Prostate gland (tissue), 2 donors: ENCODE measurements at regions not wholly inside any gene's neighbourhood (a gene's known extent, or its start where the extent isn't known, plus 50 kb on each side); places are given as distances from the start of the nearest gene placed in this dataset.

Experiments used
- POLR2A ChIP-seq: fragments of 450-650 bp; IDR thresholded peaks from one replicate; pipeline ENCODE4 v1.6.1; 2016; ENCODE audit warnings: antibody characterized with exemption, mild to moderate bottlenecking
- POLR2AphosphoS5 ChIP-seq: sonication (generic); formaldehyde crosslinking; IDR thresholded peaks from one replicate; pipeline ENCODE4 v1.6.1; 2017; ENCODE audit warnings: antibody characterized with exemption
- TF ChIP-seq, protein P1 (sequence below), 4 experiments: fragments of 200-600 bp in 2 of 4; fragments of 450-650 bp in 2 of 4; sonication (generic) in 2 of 4; IDR thresholded peaks; 1 replicate in 3 of 4; 2 replicates in 1 of 4; pipeline ENCODE4 v1.5.1; 2016 to 2019; ENCODE audit warnings: antibody characterized with exemption in 4 of 4, mild to moderate bottlenecking in 2 of 4, moderate library complexity in 2 of 4

DNA sequence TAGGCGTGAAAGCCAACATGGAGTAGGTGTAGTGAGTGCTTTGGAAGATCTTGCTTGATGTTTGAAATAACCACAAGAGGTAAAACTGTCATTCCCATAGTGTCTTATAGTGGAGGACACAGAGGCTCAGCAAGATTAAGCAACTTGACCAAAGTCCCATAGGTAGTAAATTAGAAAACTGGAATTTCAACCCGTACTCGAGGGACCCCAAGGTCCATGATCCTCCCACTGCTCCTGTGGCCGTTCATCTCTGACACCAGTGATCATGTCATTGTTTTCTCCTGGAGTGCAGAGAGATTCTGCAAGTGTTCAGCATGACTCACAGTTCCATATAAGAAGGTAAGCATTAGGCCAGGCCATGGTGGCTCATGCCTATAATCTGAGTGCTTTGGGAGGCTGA lies 126.9 kb downstream of the FGF9 start:
- TF ChIP-seq, protein P1, sequence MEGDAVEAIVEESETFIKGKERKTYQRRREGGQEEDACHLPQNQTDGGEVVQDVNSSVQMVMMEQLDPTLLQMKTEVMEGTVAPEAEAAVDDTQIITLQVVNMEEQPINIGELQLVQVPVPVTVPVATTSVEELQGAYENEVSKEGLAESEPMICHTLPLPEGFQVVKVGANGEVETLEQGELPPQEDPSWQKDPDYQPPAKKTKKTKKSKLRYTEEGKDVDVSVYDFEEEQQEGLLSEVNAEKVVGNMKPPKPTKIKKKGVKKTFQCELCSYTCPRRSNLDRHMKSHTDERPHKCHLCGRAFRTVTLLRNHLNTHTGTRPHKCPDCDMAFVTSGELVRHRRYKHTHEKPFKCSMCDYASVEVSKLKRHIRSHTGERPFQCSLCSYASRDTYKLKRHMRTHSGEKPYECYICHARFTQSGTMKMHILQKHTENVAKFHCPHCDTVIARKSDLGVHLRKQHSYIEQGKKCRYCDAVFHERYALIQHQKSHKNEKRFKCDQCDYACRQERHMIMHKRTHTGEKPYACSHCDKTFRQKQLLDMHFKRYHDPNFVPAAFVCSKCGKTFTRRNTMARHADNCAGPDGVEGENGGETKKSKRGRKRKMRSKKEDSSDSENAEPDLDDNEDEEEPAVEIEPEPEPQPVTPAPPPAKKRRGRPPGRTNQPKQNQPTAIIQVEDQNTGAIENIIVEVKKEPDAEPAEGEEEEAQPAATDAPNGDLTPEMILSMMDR (IDR thresholded peaks at IDR 0.05) = no peak
- TF ChIP-seq POLR2A = no peak
- TF ChIP-seq POLR2AphosphoS5 = no peak
